CD4-positive, alpha-beta T cell treated with Interferon alpha-2 for 1 hour (primary cell): ENCODE measurements at regions not wholly inside any gene's neighbourhood (a gene's known extent, or its start where the extent isn't known, plus 50 kb on each side); places are given as distances from the start of the nearest gene placed in this dataset.
"Not testable (repeated sequence)": the region's sequence is repeated elsewhere in the genome, so short reads cannot be mapped to it uniquely, and the experiment has no call there.

Source experiments
- DNase-seq, 2 donors: peaks; one replicate each; pipeline ENCODE4 v3.0.0-alpha.2; 2020 to 2022

- DNase-seq = no peak
Observed at GRCh38 chr6:14585689-14586088, 468.1 kb downstream of the CD83 start.

GRCh38 chr6:14589175-14589574 is 471.6 kb downstream of the CD83 start:
- no peak for DNase-seq

- no peak for DNase-seq
Observed at GRCh38 chr6:14590586-14590985, 473.0 kb downstream of the CD83 start.

DNA sequence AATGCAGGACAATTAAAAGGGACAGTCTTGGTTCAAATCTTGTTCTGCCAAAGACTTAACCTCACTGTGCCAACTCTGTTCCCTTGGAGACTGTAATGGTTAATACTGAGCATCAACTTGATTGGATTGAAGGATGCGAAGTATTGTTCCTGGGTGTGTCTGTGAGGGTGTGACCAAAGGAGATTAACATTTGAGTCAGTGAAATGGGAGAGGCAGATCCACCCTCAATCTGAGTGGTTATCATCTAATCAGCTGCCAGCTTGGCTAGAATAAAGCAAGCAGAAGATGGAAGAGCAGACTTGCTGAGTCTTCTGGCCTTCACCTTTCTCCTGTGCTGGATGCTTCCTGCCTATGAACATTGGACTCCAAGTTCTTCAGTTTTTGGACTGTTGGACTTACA is 474.4 kb downstream of the CD83 start:
- no peak for DNase-seq

GRCh38 chr6:14593286-14593685 is 475.7 kb downstream of the CD83 start:
- no peak for DNase-seq

GRCh38 chr6:14595751-14596150 is 478.2 kb downstream of the CD83 start:
- DNase-seq = no peak

GRCh38 chr6:14596410-14596809 is 478.8 kb downstream of the CD83 start:
- DNase-seq = peak in 1 of 2 donors; percentile 53

- no peak for DNase-seq
Observed at GRCh38 chr6:14597090-14597489, 479.5 kb downstream of the CD83 start.

GRCh38 chr6:14598017-14598864 is 480.7 kb downstream of the CD83 start:
- no peak for DNase-seq

DNA sequence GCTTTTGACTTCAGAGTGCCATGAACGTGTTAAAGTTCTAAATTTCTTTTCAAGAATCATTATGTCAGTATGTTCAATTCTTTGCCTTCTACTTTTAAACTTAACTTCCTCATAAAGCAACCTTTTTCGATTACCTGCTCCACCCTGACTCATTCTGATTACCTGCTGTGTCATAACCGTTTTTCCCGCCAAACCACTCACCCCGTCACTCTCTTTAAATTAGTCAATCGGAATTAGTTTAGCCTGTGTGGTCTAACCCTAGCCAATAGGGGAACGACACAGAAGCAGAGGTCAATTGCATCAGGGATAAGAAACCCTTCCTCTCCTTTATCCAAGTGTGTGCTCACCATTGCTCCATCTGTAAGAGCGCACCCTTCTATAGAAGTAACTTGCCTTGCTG is 482.7 kb downstream of the CD83 start:
- DNase-seq = not testable (repeated sequence)

DNA sequence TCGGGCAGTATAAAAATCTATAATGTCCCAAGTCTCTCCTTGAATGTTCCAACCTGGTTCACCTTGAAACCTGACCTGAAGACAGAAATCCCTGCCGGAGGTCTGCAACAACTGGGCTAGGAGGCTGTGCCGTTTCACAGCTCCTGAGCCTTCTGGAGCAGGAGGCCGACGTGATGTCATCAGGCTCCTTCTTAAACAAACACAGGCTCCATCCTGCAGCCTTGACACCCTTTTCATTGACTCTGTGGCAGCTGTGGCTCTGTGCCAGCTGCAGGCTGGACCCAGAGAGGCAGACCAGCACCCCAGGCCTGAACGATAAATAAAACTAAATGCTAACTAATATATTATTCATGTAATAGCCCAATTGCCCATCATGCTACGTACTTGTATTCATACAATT is 483.9 kb downstream of the CD83 start:
- no peak for DNase-seq

DNA sequence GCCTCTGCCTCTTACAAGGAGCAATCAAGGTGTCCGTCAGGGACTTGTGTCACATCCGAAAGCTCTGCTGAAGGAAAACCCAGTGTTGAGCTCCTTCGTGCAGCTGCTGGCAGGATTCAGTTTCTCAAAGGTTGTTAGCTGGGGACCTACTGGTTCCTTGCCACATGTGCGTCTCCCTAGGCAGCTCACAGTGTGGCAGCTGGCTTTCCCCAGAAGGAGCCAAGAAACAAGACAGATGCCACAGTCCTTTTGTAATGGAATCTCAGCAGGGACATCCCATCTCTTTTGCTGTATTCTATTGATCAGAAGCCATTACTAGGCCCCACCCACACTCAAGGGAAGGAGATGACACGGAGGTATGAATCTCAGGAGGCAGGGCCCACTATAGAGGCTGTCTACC is 488.8 kb downstream of the CD83 start:
- no peak for DNase-seq

GRCh38 chr6:14610141-14610540 is 492.6 kb downstream of the CD83 start:
- no peak for DNase-seq

- DNase-seq = no peak
Observed at GRCh38 chr6:14612016-14612980, 494.7 kb downstream of the CD83 start.

DNA sequence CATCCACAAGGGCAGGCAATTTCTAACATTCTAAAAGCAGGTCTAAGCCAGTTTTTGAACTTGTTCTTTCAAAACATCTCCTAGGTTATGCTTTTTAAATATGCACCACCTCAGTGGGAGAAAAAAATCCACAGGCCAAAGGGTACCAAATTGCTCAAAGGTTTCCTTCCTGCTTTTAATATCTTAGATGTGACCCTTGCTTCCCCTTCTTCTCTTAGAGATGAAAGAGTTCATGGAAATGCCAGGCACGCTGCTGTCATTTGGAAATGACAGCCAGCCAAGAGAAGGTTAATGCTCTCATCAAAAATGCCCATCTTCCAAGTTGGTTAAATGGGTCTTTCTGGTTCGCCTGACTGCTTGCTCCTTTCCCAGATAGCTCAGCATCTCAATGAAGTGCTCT is 497.1 kb downstream of the CD83 start:
- DNase-seq = no peak

DNA sequence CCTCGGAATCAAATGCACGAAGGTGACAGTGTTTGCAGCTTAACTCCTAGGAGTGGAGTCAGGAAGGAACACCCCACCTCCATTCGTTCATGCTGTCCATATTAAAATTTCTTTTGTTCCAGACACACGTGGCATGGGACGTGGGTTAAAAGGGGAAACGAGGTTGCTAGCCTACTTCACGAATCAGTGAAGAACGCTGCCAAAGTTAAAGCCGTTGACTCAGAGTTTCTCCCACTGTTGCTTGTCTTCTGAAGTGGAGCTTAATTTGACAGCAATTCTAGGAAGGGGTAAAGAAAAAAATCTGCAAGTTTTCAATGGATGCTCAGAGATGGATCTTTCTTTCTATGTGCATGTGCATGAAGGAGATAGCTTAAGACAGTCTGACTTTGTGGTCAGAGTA is 499.1 kb downstream of the CD83 start:
- DNase-seq = no peak

DNA sequence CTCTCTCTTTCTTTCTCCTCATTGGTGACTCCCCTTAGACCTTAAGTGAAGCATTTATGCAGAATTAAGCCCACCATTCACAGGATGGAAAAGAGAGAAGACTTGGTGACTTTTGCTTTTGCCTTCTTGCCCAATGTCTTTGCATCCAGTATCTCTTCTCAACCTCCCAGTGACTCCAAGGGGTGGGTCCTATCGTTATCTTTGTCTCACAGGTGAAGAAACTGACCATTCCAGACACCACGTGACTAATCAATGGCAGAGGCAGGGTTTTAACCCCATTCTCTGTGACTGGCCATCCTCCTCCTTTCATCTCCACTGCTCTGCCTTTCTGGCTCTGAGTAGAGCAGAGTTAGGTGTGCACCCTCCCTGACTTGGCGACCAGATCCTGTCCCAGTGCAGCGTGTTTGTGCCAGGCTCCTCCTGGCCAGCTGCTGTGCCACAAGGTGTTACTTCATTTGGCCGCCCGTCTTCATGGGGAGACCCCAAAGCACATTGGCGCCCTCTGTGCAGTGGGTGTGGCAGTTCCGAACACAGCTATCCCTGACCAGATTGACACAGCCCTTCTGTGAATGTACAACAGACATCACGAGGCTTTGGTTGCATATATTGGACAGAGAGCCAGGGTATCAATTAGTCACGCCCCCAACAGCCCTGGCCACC is 501.3 kb downstream of the CD83 start:
- DNase-seq = no peak

GRCh38 chr6:14619419-14619781 is 501.8 kb downstream of the CD83 start:
- no peak for DNase-seq

DNA sequence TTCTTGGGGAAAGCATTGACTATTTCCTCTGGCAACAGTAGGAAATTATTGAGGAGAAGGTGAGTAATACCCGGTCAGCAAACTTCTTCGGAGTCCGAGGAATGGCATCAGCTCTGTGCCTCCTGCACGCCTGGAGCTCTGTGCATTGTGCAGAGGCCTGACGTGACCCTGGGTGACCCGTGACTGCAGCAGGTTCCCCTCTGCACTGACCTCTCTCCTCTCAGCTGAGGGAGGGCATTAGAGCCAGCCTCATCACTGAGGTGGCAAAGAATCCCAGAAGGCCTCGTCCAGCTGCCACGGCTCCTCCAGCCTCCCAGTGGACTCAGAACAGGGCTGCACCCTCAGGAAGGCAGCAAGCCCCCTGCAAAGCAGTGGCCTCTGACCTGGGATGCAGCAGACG is 502.9 kb downstream of the CD83 start:
- DNase-seq = no peak

DNA sequence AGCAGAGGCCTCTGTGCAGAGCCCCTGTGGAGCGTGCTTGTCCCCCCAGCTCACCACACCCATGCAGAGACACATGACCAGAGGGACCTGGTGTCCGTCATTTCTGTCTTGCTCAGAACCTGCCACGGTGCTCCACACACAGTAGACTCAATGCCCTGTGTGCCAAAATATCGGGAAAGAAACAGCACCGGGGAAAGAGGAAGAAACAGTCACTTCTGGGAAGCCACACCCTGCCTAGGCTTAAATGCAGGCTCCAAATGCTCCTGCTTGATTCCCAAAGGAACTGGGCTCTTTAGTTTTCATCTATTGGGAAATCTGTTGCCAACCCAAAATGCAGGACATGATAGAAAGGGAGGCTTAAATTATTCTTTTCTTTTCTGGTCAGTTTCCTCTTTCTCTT is 503.9 kb downstream of the CD83 start:
- no peak for DNase-seq

DNA sequence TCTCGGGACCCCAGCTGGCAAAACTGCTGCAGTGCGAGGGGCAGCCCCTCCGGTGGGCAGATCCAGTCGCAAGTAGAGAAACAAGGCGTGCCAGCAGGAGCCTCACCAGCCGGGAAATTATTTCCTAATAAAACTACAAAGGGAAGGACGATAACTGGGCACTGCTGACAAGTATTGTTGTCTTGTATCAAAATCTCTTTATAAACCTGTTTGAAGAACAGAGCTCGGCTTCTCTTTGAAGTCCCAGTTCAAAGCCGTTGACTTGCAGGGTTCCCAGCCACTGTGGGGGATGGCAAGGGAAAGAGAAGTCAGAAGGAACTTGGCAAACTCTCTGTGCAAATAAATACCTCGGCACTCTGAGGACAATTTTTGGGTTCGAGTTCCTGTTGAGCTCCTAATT is 504.5 kb downstream of the CD83 start:
- no peak for DNase-seq

DNA sequence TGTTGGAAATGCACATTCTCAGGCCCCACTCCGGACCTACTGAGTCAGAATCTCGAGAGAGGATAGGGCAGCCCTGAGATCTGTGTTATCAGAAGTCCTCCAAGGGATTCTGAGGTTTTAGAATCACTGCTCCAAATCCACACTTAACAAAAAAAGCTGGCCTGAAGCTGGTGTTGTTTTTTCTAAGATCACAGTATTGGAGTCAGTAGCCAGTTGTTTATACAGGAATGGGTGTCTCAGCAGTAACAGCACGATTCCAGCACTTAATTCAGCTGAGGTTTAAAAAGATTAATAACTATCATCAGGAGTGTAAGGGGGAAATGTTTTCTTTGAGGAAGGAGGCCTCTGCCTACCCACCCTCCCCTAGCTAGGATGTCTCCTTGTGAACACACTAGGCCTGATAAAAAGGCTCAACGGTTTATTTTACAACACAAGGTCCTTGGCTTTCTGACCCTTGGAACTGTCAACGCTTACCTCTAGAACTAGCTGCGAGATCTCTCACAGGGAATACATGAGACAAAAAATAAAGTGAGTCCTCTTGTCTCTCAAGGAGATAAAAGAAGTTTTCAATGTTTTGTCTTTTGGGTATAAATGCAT is 505.4 kb downstream of the CD83 start:
- DNase-seq = no peak
